Type B pancreatic cell (in vitro differentiated cells): ENCODE measurements at regions not wholly inside any gene's neighbourhood (a gene's known extent, or its start where the extent isn't known, plus 50 kb on each side); places are given as distances from the start of the nearest gene placed in this dataset.

Source experiments
- DNase-seq: peaks from one replicate; pipeline ENCODE4 v3.0.0; 2021; ENCODE audit warnings: mixed read lengths; ENCODE audit not compliant: unreplicated experiment; ENCODE audit errors: extremely low spot score
- H3K27ac Mint-ChIP-seq: 2 replicates; pipeline ENCODE4 v1.8.0; 2021; ENCODE audit warnings: mild to moderate bottlenecking, mixed read lengths
- H3K27me3 Mint-ChIP-seq: 2 replicates; pipeline ENCODE4 v1.8.0; 2021; ENCODE audit warnings: mixed read lengths
- H3K36me3 Mint-ChIP-seq: 2 replicates; pipeline ENCODE4 v1.8.0; 2021; ENCODE audit warnings: mixed read lengths
- H3K4me1 Mint-ChIP-seq: one replicate; pipeline ENCODE4 v1.8.0; 2021; ENCODE audit warnings: mixed read lengths; ENCODE audit not compliant: unreplicated experiment
- H3K4me3 Mint-ChIP-seq: 2 replicates; pipeline ENCODE4 v1.8.0; 2021; ENCODE audit warnings: mild to moderate bottlenecking, mixed read lengths
- H3K9me3 Mint-ChIP-seq: 2 replicates; pipeline ENCODE4 v1.8.0; 2021; ENCODE audit warnings: mixed read lengths
- CTCF ChIP-seq: fragments of 200-600 bp; sonication (generic); conservative IDR thresholded peaks from 2 replicates; pipeline ENCODE4 v1.5.0; 2021; ENCODE audit warnings: antibody characterized with exemption, mild to moderate bottlenecking

GRCh38 chr10:105535478-105535877 is 894.4 kb downstream of the SORCS3 start:
- H3K4me3 Mint-ChIP-seq = no peak overlapping the region
- H3K27me3 Mint-ChIP-seq = peaks cover 3% of the 10 kb centered on the region
- no peaks in the 10 kb centered on the region for H3K36me3 Mint-ChIP-seq
- H3K27ac Mint-ChIP-seq = no peak overlapping the region
- peaks cover 10% of the 10 kb centered on the region for H3K4me1 Mint-ChIP-seq
- peaks cover 13% of the 10 kb centered on the region for H3K9me3 Mint-ChIP-seq
- no peak for TF ChIP-seq CTCF
- DNase-seq = no peak

GRCh38 chr10:105534086-105534485 is 893.0 kb downstream of the SORCS3 start:
- Mint-ChIP-seq H3K36me3 (no peaks in the 10 kb centered on the region), H3K9me3 (peaks cover 13% of the 10 kb centered on the region), H3K4me3 (no peak overlapping the region), H3K27me3 (peaks cover 3% of the 10 kb centered on the region), H3K4me1 (peaks cover 8% of the 10 kb centered on the region), H3K27ac (no peak overlapping the region)
- DNase-seq = no peak
- TF ChIP-seq CTCF = no peak

- H3K9me3 Mint-ChIP-seq = no peaks in the 10 kb centered on the region
- no peaks in the 10 kb centered on the region for H3K4me1 Mint-ChIP-seq
- no peak for DNase-seq
- no peak for TF ChIP-seq CTCF
- H3K27ac Mint-ChIP-seq = no peak overlapping the region
- no peaks in the 10 kb centered on the region for H3K27me3 Mint-ChIP-seq
- H3K36me3 Mint-ChIP-seq = no peaks in the 10 kb centered on the region
- H3K4me3 Mint-ChIP-seq = no peak overlapping the region
Measured at GRCh38 chr10:105516511-105516910, 875.4 kb downstream of the SORCS3 start.

GRCh38 chr10:105514106-105514505 is 873.0 kb downstream of the SORCS3 start:
- H3K4me3 Mint-ChIP-seq = no peak overlapping the region
- no peak for TF ChIP-seq CTCF
- H3K27me3 Mint-ChIP-seq = no peaks in the 10 kb centered on the region
- DNase-seq = no peak
- no peaks in the 10 kb centered on the region for H3K9me3 Mint-ChIP-seq
- no peak overlapping the region for H3K27ac Mint-ChIP-seq
- no peaks in the 10 kb centered on the region for H3K36me3 Mint-ChIP-seq
- H3K4me1 Mint-ChIP-seq = no peaks in the 10 kb centered on the region

GRCh38 chr10:105509517-105509916 is 868.4 kb downstream of the SORCS3 start:
- no peaks in the 10 kb centered on the region for H3K4me1 Mint-ChIP-seq
- no peaks in the 10 kb centered on the region for H3K9me3 Mint-ChIP-seq
- no peak overlapping the region for H3K4me3 Mint-ChIP-seq
- no peaks in the 10 kb centered on the region for H3K36me3 Mint-ChIP-seq
- TF ChIP-seq CTCF = no peak
- no peak overlapping the region for H3K27ac Mint-ChIP-seq
- H3K27me3 Mint-ChIP-seq = peaks cover 4% of the 10 kb centered on the region
- no peak for DNase-seq

GRCh38 chr10:105506262-105506661 is 865.2 kb downstream of the SORCS3 start:
- Mint-ChIP-seq H3K9me3 (no peaks in the 10 kb centered on the region), H3K4me3 (no peak overlapping the region), H3K36me3 (no peaks in the 10 kb centered on the region), H3K27ac (no peak overlapping the region), H3K27me3 (peaks cover 4% of the 10 kb centered on the region), H3K4me1 (no peaks in the 10 kb centered on the region)
- no peak for TF ChIP-seq CTCF
- DNase-seq = no peak
